Thymus (tissue), 11 donors: ENCODE measurements at regions not wholly inside any gene's neighbourhood (a gene's known extent, or its start where the extent isn't known, plus 50 kb on each side); places are given as distances from the start of the nearest gene placed in this dataset.

Experiments
- DNase-seq, 9 donors: peaks; one replicate each; pipeline ENCODE4 v3.0.0-alpha.2; 2013; ENCODE audit warnings: low spot score in 9 of 9, low read depth in 6 of 9, missing footprints in 1 of 9
- H3K27ac ChIP-seq, 2 donors: one replicate each; pipeline ENCODE4 v1.5.1; 2013; ENCODE audit warnings: control low read depth in 1 of 2, low read depth in 1 of 2, low read length in 1 of 2, mild to moderate bottlenecking in 1 of 2, moderate library complexity in 1 of 2
- H3K27me3 ChIP-seq, 2 donors: one replicate each; pipeline ENCODE4 v1.5.1; 2013; ENCODE audit warnings: low read length in 1 of 2; ENCODE audit not compliant: control insufficient read depth in 2 of 2, insufficient read depth in 1 of 2
- H3K36me3 ChIP-seq, 2 donors: one replicate each; pipeline ENCODE4 v1.5.1; 2013; ENCODE audit warnings: low read length in 1 of 2, mild to moderate bottlenecking in 1 of 2, moderate library complexity in 1 of 2; ENCODE audit not compliant: control insufficient read depth in 2 of 2, insufficient read depth in 2 of 2
- H3K4me1 ChIP-seq, 2 donors: one replicate each; pipeline ENCODE4 v1.5.1; 2013; ENCODE audit warnings: low read length in 2 of 2; ENCODE audit not compliant: control insufficient read depth in 2 of 2, insufficient read depth in 2 of 2
- H3K4me3 ChIP-seq, 2 donors: one replicate each; pipeline ENCODE4 v1.5.1; 2013; ENCODE audit warnings: low read length in 2 of 2, control low read depth in 1 of 2, mild to moderate bottlenecking in 1 of 2
- H3K9me3 ChIP-seq, 2 donors: one replicate each; pipeline ENCODE4 v1.5.1; 2013; ENCODE audit warnings: low read length in 1 of 2, mild to moderate bottlenecking in 1 of 2; ENCODE audit not compliant: control insufficient read depth in 2 of 2, insufficient read depth in 1 of 2
- WGBS: extraction: QIAGEN DNeasy Blood & Tissue Kit; methylation state at CpG from one replicate; pipeline ENCODE4 v1.1.7; 2013; 5-methylcytosine and 5-hydroxymethylcytosine counted together
- donor health status: healthy.

DNA sequence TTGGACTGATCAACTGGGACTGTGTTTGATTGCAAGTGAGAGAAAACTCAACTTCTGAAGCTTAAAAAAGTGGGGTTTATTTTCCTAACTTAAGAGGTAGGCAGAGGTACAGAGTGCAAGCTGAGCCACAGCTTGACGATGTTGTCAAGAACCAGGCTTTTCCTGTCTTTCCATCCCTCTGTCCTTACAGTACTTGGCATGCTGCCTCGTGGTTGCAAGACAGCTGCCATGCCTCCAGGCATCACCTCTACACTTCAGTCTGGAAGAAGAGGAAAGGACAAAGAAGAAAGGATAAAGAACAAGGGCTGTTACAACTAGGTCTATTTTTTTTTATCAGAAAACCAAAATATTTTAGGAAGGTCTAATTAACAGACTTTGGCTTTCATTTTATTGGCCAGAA, 51.8 kb upstream of the GALNT15 start:
- no peaks in the 10 kb centered on the region for H3K9me3 ChIP-seq
- no peak overlapping the region for H3K4me3 ChIP-seq
- no peak for DNase-seq
- H3K27ac ChIP-seq: no peak overlapping the region
- H3K36me3 ChIP-seq: no peaks in the 10 kb centered on the region
- 89% methylated on average over 2 of the region's 2 CpGs for WGBS
- H3K4me1 ChIP-seq: no peaks in the 10 kb centered on the region
- no peaks in the 10 kb centered on the region for H3K27me3 ChIP-seq

DNA sequence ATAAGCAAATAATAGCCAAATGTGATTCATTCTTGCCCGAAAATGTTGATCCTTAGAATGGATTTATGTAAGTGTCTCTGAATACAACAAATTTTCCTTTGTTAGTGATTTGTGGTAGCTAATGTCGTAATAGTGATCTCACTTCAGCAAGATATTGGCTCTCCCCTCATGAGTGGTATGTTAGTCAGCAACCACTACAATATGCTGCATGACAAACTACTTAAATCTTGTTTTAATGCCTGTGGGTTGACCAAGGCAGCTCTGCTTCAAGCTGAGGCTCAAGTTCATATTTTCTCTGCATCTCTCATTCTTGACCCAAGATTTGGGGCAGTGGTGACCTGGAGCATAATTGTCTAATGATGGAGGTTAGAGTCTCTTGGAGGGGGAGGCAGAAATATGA, 49.8 kb upstream of the GALNT15 start:
- no peak overlapping the region for H3K4me3 ChIP-seq
- WGBS: 100% methylated on average over 2 of the region's 2 CpGs

More for the DNA sequence above, 49.8 kb upstream of the GALNT15 start:
- Histone ChIP-seq H3K27ac (no peak overlapping the region), H3K27me3 (no peaks in the 10 kb centered on the region), H3K9me3 (no peaks in the 10 kb centered on the region), H3K36me3 (no peaks in the 10 kb centered on the region), H3K4me1 (no peaks in the 10 kb centered on the region)
- no peak for DNase-seq
